NCI-H2081 treated with DMSO at 0.1 percent for 48 hours (cell line): ENCODE measurements at regions not wholly inside any gene's neighbourhood (a gene's known extent, or its start where the extent isn't known, plus 50 kb on each side); places are given as distances from the start of the nearest gene placed in this dataset.
"Not testable (repeated sequence)": the region's sequence is repeated elsewhere in the genome, so short reads cannot be mapped to it uniquely, and the experiment has no call there.

ENCODE experiments used
- DNase-seq: peaks from one replicate; lab custom pipeline; 2025; lab: John Stamatoyannopoulos, UW

- no peak for DNase-seq
These were observed 226.4 kb upstream of the GOT2 start for GRCh38 chr16:58960484-58960883.

- DNase-seq, result no peak
These were observed 225.9 kb upstream of the GOT2 start for GRCh38 chr16:58960034-58960433.

- DNase-seq, result no peak
These were observed 224.6 kb upstream of the GOT2 start for GRCh38 chr16:58958749-58959148.

DNA sequence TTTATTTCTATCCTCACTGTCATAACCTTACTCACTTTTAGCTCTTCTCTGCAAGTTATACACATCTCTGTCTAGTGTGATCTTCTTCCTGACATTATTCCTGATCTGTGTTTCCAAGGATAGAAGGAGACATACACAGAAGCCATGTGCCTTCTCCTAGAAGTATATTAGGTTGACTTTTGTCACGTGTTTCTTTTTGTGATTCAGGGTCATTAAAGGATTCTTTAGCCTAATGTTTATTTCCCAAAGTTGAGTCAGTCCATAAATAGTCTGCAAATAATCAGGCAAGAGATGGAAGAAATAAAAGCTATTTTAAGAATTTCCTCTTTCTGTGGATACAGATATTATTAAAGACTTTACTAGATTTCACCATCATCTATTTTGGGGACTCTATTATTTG lies 214.1 kb upstream of the GOT2 start:
- DNase-seq, result no peak

DNA sequence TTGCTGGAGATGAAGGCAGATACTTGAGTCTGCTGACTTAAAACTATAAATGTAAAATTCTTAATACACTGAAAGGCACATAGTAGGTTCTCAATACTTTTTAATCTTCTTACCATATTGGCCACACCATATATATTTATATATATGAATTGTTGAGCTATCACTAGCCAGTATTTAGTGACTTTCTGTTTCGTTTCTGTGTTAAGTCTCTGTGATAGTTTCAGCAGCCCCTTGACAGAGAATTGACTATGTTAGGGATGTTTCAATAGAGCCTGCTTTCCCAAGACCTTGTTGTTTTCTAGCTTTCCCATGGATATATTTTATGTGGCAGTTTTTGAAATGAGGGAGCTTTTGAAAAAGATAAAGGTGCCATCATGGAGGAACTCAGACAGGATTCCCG lies 206.5 kb upstream of the GOT2 start:
- DNase-seq, result no peak

- DNase-seq, result no peak
These were observed 204.7 kb upstream of the GOT2 start for GRCh38 chr16:58938811-58939210.

DNA sequence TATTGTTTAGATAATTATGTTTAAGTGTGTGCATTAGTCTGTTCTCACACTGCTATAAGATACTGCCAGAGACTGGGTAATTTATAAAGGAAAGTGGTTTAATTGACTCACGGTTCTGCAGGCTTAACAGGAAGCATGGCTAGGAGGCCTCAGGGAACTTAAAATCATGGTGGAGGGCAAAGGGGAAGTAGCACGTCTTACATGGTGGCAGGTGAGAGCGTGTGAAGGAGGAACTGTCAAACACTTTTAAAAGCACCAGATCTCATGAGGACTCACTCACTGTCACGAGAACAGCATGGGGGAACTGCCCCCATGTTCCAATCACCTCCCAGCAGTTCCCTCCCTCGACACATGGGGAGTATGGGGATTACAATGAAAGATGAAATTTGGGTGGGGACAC lies 203.5 kb upstream of the GOT2 start:
- DNase-seq, result no peak

- DNase-seq, result no peak
These were observed 199.1 kb upstream of the GOT2 start for GRCh38 chr16:58933186-58933585.

DNA sequence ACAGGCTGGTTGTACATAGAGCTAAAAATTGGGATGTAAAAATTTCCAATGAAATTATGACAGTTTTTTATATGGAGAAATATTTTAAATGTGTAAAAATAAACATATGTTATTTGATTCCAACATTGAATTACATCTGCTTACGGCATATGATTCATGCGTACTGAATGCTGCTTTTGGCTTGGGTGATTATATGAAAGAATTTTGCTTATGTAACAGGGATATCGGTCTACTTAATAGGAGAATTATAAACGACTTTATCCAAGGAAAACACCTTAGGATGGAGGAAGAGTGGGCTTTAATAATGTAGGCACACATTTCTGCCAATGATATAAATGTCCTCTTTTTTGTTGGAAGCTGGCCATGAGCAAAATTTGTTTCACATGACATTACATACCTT lies 197.3 kb upstream of the GOT2 start:
- DNase-seq, result no peak

- DNase-seq, result no peak
These were observed 189.0 kb upstream of the GOT2 start for GRCh38 chr16:58923094-58923493.

DNA sequence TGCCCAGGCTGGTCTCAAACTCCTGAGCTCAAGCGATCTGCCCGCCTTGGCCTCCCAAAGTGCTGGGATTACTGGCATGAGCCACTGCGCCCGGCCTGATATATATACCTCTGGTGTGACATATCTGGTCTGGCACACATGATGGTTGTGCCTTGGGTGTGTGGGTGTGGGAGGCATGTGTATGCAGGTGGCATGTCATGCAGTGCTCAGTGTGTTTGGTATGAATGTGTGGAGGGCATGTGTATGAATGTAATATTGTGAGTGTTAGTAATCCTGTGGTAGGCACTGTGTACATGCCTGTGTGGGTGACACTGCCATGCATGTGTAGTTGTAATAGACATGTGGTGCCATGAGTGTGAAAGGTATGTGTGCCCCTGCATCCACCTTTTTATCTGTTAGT lies 179.3 kb upstream of the GOT2 start:
- DNase-seq, result no peak

GRCh38 chr16:58912571-58912970 lies 178.5 kb upstream of the GOT2 start:
- DNase-seq, result no peak

DNA sequence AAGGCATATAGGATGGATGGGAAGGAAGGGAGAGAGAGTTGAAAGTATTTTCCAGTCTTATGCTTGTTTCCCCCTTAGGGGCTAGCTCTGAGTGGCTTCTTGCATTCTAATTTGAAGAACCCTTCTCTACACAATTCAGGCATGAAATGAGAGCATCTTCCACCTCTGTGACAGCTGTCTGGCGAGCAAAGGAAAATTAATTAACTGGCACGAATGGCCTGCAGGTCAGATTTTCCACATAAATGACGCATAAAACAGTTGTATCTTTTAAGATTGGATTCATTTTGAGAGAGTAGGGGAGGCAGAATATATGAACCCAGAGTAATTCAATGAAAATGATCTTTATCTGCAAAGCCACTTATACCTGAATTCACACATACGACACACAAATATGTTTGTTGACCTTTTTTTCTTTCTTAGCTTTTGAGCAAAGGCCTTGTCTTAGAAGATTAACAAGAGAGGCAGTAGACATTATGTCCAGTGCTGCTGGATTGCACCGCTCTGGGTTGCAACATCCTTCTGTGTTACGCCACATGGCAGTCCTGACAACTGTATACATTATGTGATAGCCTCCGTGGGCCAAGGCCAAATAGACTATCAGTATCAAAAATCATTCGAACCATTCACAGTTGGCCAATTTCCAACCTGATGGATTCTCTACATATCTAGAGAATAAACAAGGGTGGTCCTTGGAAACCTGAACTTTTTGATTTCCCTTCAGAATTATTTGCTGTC lies 173.0 kb upstream of the GOT2 start:
- DNase-seq, result no peak

GRCh38 chr16:58904291-58904690 lies 170.2 kb upstream of the GOT2 start:
- no peak for DNase-seq

DNA sequence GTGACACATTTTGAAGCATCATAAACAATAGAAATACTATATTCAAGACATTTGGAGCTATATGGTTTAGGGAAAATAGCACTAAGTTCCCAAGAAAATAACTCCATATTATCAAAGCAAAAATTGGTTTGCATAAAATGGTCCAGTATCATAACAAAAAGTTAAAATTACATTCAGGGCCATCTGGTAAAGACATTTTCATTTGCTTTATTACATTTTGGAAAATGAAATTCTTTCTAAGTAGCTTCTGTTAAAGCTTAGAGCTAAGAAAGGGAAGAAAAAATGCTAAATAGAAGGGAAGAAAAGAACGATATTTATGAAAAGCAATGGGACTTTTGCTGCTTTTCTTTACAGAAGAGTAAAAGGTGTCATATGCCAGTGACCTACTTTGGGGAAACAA lies 155.4 kb upstream of the GOT2 start:
- DNase-seq, result no peak

GRCh38 chr16:58885528-58886170 lies 151.5 kb upstream of the GOT2 start:
- no peak for DNase-seq

DNA sequence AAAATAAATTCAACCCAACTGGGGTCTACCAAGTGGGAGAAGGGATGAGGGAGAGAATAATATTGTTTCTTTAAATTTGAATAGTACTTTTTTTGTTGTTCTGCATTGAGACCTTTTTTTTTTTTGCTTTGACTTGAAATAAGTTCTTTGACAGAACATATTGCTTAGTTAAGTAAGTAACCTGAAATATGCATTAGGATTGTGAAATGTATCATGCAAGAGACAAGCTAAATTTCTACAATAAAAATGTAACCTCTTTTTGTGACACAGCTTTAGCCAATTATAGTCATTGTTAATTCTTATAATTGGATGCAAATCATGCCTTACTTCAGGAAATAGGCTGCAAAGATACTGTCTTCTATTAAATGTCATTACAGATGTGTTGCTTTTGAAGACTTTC lies 150.0 kb upstream of the GOT2 start:
- DNase-seq, result no peak

- DNase-seq, result no peak
These were observed 149.0 kb upstream of the GOT2 start for GRCh38 chr16:58883131-58883530.

DNA sequence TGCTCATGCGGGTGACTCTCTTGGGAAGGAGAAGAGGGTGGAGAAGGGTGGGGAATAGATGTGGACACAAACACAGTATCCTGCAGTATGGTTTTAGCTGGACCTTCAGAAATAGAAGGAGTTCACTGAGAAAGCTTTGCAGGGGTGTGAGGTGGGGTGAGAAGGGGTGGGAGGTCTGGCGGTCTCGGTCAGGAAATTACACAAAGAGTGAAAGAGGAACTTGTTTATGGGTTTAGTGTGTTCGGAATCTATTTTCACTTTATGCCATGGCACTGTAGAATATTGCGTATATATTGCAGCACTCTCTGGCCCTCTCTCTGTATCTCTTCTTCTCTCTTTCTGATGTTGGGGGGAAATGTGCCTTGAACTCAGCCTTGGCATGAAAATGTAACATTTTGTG lies 148.2 kb upstream of the GOT2 start:
- no peak for DNase-seq

- DNase-seq, result not testable (repeated sequence)
These were observed 144.5 kb upstream of the GOT2 start for GRCh38 chr16:58878641-58879040.

DNA sequence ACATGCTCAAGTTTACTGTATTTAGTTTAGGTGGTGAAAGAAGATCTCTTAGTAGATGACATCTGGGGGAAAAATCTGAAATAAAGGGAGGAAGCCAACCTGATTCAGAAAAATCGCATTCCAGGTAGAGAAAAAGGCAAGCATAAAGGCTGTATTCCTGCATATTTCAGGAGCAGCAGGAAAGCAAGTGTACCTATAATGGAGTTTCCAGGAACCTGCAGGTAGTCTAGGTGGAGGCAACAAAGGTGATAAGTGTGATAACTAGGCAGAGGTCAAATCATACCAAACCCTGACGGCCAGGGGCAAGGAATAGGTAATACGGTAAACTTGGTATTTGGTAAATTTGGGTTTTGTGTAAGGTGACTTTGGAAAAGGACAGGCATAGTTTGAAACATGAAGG lies 132.8 kb upstream of the GOT2 start:
- DNase-seq, result no peak

DNA sequence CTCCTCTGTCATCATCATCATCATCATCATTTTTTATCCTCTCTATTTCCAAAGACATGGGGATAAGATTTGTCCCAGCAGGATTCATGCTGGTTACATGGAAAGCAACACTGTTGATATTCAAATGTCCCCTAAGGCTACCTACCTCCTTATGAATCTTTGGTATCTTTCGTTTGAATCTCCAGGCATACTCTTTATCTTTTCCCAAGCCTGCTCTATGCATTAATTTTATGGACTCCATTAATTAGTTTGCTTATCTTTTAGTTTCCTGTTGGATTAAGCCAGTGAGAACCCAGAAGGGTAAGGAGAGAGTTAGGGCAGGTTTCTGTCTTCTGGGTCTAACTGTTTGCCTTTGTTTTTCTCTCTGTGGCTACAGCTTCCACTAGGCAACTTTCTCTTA lies 129.6 kb upstream of the GOT2 start:
- DNase-seq, result no peak

- DNase-seq, result no peak
These were observed 128.9 kb upstream of the GOT2 start for GRCh38 chr16:58863042-58863441.
